ENCODE measurements at regions not wholly inside any gene's neighbourhood (a gene's known extent, or its start where the extent isn't known, plus 50 kb on each side); places are given as distances from the start of the nearest gene placed in this dataset.

DNA sequence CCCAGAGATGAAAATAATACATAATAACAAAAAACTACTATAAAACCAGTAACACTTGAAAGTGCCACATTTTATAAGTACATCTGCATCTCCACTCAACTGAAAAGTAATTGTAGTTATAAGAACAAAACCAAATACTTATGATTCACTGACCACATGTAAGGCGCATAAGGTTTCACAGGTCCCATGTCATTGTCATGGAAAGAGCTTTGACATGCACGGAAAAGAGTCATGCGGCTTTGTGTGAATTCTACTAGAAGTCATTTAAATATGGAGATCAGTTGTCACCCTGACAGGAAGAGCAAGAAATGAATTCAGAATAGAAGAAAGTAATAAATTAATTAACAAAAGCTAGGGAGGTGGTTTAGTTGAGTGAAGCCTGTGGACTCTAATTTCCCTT lies 459.1 kb downstream of the CDH2 start:
- no peak overlapping the region for H3K27ac ChIP-seq
- H3K27me3 ChIP-seq (replicated peaks; ENCODE audit: insufficient read depth), result no peaks in the 10 kb centered on the region
- H3K4me3 ChIP-seq, result no peak overlapping the region
- no peaks in the 10 kb centered on the region for H3K36me3 ChIP-seq
- H3K9me3 ChIP-seq, result no peaks in the 10 kb centered on the region
- TF ChIP-seq, protein P1, sequence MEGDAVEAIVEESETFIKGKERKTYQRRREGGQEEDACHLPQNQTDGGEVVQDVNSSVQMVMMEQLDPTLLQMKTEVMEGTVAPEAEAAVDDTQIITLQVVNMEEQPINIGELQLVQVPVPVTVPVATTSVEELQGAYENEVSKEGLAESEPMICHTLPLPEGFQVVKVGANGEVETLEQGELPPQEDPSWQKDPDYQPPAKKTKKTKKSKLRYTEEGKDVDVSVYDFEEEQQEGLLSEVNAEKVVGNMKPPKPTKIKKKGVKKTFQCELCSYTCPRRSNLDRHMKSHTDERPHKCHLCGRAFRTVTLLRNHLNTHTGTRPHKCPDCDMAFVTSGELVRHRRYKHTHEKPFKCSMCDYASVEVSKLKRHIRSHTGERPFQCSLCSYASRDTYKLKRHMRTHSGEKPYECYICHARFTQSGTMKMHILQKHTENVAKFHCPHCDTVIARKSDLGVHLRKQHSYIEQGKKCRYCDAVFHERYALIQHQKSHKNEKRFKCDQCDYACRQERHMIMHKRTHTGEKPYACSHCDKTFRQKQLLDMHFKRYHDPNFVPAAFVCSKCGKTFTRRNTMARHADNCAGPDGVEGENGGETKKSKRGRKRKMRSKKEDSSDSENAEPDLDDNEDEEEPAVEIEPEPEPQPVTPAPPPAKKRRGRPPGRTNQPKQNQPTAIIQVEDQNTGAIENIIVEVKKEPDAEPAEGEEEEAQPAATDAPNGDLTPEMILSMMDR (IDR thresholded peaks at IDR 0.05), result no peak
- no peaks in the 10 kb centered on the region for H3K4me1 ChIP-seq (ENCODE audit: control insufficient read depth in 1 of 2, low read depth in 2 of 2)
- ATAC-seq (ENCODE audit: insufficient number of reproducible peaks, low FRiP score, low read depth) (no peak), DNase-seq (ENCODE audit: low spot score) (no peak)

DNA sequence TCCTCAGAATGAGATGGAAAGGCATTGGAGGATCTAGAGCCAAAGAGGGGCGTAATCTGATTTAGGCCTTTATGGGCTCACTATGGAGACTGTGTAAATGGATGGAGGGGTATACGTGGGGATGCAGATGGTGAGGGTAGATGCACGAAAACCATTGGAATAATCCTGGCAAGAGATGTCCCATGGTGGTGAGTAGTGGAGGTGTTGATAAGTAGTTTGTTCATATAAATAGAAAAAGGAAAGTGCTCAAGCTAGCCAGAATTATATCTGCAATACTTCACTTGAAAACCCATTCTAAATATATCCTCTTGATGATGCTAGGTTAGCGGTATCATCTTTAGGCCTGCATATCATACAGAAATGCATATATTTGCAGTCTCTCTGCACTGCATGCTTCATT lies 459.7 kb downstream of the CDH2 start:
- H3K4me1 ChIP-seq (ENCODE audit: control insufficient read depth in 1 of 2, low read depth in 2 of 2), result no peaks in the 10 kb centered on the region
- TF ChIP-seq, protein P1 (IDR thresholded peaks at IDR 0.05), result no peak
- H3K4me3 ChIP-seq, result no peak overlapping the region
- H3K9me3 ChIP-seq, result no peaks in the 10 kb centered on the region
- no peak overlapping the region for H3K27ac ChIP-seq
- ATAC-seq (ENCODE audit: insufficient number of reproducible peaks, low FRiP score, low read depth) (no peak), DNase-seq (ENCODE audit: low spot score) (no peak)
- no peaks in the 10 kb centered on the region for H3K27me3 ChIP-seq (replicated peaks; ENCODE audit: insufficient read depth)
- no peaks in the 10 kb centered on the region for H3K36me3 ChIP-seq

- TF ChIP-seq, protein P1 (IDR thresholded peaks at IDR 0.05), result no peak
- ATAC-seq (ENCODE audit: insufficient number of reproducible peaks, low FRiP score, low read depth) (no peak), DNase-seq (ENCODE audit: low spot score) (no peak)
Measured at GRCh38 chr18:27715751-27716150, 461.2 kb downstream of the CDH2 start.

GRCh38 chr18:27713738-27714095 lies 463.2 kb downstream of the CDH2 start:
- H3K36me3 ChIP-seq, result no peaks in the 10 kb centered on the region
- H3K4me1 ChIP-seq (ENCODE audit: control insufficient read depth in 1 of 2, low read depth in 2 of 2), result no peaks in the 10 kb centered on the region
- no peak overlapping the region for H3K4me3 ChIP-seq
- TF ChIP-seq, protein P1 (IDR thresholded peaks at IDR 0.05), result no peak
- no peak for ATAC-seq (ENCODE audit: insufficient number of reproducible peaks, low FRiP score, low read depth)
- peaks cover 6% of the 10 kb centered on the region for H3K9me3 ChIP-seq
- no peaks in the 10 kb centered on the region for H3K27me3 ChIP-seq (replicated peaks; ENCODE audit: insufficient read depth)
- H3K27ac ChIP-seq, result no peak overlapping the region
- no peak for DNase-seq (ENCODE audit: low spot score)

More at GRCh38 chr18:27715751-27716150, 461.2 kb downstream of the CDH2 start:
- no peaks in the 10 kb centered on the region for H3K9me3 ChIP-seq
- no peaks in the 10 kb centered on the region for H3K27me3 ChIP-seq (replicated peaks; ENCODE audit: insufficient read depth)
- H3K27ac ChIP-seq, result no peak overlapping the region
- no peaks in the 10 kb centered on the region for H3K36me3 ChIP-seq
- no peak overlapping the region for H3K4me3 ChIP-seq
- H3K4me1 ChIP-seq (ENCODE audit: control insufficient read depth in 1 of 2, low read depth in 2 of 2), result no peaks in the 10 kb centered on the region

DNA sequence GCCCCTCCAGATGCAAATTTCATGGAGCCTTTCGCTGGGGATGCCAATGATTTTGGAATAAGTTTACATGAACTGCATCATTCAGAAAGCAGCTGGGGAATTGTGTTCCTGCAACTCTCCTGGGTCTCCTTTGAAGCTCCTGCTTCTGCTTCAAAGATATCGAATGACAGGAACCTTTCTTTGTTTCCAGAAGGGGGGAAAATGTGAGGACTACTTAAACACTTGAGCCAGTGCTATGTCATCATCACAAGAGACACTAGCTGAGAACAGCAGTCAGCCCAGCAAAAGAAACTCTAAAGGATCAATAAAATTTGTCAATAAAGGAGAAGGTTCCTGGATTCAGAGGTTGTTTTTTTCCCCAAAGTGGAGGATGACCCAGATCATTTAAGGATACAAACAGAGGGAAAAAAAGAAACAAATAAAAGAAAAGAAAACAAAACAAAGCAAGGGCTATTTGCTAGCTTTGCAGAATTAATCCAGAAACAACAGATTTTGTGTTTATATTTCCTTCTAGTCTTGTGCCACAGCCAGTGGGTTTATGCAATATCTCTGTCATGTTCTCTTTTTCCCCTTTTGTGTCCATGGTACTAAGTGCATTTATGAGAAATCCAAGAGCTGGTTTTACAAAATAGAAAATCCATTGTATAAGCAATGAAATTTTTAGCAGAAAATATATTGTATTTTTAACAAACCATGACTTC lies 463.7 kb downstream of the CDH2 start:
- ATAC-seq (ENCODE audit: insufficient number of reproducible peaks, low FRiP score, low read depth), result no peak
- H3K27ac ChIP-seq, result no peak overlapping the region
- no peaks in the 10 kb centered on the region for H3K4me1 ChIP-seq (ENCODE audit: control insufficient read depth in 1 of 2, low read depth in 2 of 2)
- no peaks in the 10 kb centered on the region for H3K36me3 ChIP-seq
- no peaks in the 10 kb centered on the region for H3K27me3 ChIP-seq (replicated peaks; ENCODE audit: insufficient read depth)
- H3K4me3 ChIP-seq, result no peak overlapping the region
- H3K9me3 ChIP-seq, result peaks cover 6% of the 10 kb centered on the region
- no peak for DNase-seq (ENCODE audit: low spot score)
- TF ChIP-seq, protein P1 (IDR thresholded peaks at IDR 0.05), result no peak
